Stimulated activated CD4-positive, alpha-beta T cell treated with anti-CD3 and anti-CD28 coated beads, Interleukin-12 subunit alpha, Interleukin-12 subunit beta, amount 100 ng/mL, for 48 hours (primary cell): ENCODE measurements at regions not wholly inside any gene's neighbourhood (a gene's known extent, or its start where the extent isn't known, plus 50 kb on each side); places are given as distances from the start of the nearest gene placed in this dataset.

Experiments used
- DNase-seq, 3 donors: peaks; one replicate each; pipeline ENCODE4 v3.0.0-alpha.2; 2020; ENCODE audit warnings: low read depth in 2 of 3, low spot score in 1 of 3

DNA sequence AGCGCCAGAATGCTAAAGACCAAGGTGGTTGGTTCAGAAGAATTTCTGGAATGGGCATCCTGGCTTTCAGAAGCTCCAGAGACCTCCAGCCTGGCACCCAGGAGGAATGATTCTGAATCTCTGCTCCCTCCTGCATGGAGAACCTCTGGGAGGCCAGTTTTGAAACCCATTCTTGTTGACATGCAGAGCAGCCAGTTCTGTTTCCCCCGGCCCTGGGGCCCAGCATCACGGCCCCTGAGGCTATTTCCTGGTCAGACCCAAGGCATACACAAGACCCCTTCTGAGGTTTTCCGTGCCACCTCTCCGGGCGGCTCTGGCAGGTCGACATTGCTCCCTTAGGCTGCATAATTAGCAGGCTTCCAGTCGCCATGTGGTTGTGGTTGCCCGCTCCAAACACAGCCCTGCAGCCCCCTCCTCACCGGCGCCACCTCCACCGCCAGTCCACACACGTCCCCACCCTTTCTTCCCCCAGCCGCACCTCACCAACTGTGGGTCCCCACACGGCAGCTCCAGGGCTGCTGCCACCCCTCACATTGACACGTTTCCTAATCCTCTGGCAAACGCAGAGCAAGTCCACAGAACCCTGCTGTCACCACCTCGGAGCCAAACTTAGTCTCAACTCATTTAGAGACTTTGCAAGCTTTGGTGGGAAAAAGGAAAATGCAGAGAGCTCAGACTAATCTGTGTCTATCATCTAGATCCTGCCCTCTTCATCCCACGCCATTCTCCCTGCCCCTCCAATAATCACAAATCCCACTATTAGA is 367.1 kb downstream of the SOX9 start:
- no peak for DNase-seq

- no peak for DNase-seq
Measured at GRCh38 chr17:72488555-72489271, 367.9 kb downstream of the SOX9 start.

GRCh38 chr17:72489272-72489641 is 368.4 kb downstream of the SOX9 start:
- DNase-seq = no peak

DNA sequence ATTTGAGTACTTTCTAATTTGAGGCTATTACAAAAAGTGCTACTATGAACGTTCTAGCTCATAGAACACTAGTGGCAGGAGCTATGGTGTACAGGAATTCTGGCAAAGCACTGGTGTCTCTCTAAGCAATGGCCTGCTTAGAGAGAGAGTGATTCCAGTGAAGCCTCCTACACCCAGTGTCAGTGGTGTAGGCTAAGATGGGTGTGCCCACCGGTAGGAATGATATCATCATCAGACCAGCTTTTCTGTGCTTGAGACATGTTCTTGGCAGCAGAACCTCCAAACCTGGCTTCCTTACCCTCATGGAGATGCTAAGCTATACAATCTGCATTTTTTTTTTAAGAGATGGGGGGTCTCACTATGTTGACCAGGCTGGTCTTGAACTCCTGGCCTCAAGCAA is 370.3 kb downstream of the SOX9 start:
- no peak for DNase-seq

- no peak for DNase-seq
Measured at GRCh38 chr17:72492494-72492893, 371.7 kb downstream of the SOX9 start.

GRCh38 chr17:72492941-72493340 is 372.1 kb downstream of the SOX9 start:
- no peak for DNase-seq

GRCh38 chr17:72494566-72494965 is 373.7 kb downstream of the SOX9 start:
- DNase-seq = no peak

GRCh38 chr17:72496461-72496860 is 375.6 kb downstream of the SOX9 start:
- DNase-seq = no peak

- no peak for DNase-seq
Measured at GRCh38 chr17:72497915-72498314, 377.1 kb downstream of the SOX9 start.

- DNase-seq = no peak
Measured at GRCh38 chr17:72498364-72499210, 377.8 kb downstream of the SOX9 start.

DNA sequence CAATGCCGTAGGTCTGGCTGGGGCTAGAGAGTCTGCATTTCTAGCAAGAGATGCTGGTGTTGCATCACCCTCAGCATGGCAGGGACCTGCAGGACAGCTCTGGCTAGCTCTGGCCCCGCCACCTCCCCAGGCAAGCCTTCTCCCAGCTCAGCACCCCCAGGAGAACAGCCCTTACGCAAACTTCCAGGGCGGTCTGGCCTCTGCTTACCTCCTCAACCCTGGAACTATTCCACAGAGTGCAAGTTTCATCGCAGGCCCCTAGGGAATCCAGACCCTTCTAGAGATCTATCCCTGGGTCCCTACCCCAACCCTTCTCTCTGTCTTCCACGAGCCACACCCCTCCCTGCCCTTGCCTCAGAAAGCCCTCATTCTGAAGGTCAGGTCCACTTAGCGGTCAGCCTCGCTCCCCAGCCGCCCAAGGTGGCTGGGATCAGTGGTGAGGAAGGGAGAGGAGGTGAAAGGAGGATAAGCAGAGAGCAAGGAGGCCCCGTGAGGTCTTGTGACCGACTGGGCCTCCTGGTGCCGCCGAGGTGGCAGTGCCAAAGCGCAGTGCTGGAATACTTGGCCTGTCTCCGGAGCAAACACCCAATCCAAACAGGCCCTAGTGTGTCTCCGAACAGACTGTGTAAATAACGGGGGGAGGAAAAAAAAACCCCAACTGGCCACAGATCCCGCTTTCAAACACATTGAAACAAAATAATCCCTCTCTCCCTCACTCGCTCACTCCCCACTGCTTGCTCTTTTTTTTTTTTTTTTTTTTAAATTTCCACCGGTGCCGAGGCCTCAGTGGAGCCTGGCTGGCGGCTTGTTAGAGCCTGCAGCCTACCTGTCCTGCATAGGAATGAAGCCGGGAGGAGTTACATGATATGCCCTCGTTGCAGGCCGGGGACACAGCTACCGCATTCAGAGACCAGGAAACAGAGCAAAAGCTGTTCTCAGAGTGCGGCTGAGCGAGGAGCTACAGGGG is 380.9 kb downstream of the SOX9 start:
- DNase-seq = no peak

- no peak for DNase-seq
Measured at GRCh38 chr17:72502371-72503341, 381.8 kb downstream of the SOX9 start.

GRCh38 chr17:72503556-72503955 is 382.7 kb downstream of the SOX9 start:
- DNase-seq = no peak

- no peak for DNase-seq
Measured at GRCh38 chr17:72504783-72505182, 384.0 kb downstream of the SOX9 start.

- no peak for DNase-seq
Measured at GRCh38 chr17:72506773-72507172, 386.0 kb downstream of the SOX9 start.

DNA sequence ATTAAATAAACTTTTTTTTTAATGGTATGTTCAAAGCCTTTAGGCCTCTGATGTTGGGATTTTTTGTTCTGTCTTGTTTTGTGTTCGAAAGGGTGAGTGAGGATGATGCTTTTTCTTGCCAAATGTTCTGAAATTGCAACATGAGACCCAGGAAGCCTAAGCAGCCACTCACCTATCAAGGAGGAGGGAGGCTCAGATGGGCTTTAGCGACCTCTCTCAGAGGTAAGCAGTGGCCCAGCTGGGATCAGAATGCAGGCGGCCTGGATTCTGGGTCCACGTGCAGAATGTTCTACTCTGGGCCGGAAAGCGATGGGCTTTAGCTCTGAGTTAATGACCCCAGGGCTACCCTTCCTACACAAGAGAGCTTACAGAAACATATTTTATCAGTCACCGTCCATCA is 386.6 kb downstream of the SOX9 start:
- DNase-seq = no peak

DNA sequence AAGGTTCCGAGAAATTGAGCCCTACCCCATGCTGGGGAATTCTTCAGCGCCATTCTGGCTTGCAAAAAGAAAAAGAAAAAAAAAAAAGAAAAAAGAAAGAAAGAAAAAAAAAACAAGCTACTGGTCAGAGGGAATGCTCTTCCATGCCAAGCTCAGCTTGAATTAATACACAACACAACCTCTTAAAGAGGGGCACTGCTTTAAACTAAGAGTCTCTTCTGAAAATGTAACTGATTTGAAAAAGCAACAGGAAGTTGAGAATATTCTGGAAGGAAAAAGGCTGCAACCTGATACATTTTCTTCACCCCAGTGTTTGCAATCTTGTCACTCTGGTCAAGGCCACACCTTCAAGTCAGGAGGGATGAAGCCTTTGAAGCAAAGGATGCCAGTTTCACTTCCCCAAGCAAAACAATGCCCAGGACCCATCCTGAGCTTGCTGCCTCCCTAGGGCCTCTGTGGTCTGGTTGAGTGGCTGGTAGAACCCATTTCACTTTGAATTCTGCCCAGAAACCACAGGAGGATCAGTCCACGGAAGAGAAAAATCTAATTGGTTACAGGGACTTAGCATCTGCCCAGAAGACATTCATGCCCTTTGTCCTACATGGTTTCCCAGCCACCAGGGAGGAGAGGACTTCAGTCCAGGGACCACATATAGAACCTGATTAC is 389.7 kb downstream of the SOX9 start:
- no peak for DNase-seq

DNA sequence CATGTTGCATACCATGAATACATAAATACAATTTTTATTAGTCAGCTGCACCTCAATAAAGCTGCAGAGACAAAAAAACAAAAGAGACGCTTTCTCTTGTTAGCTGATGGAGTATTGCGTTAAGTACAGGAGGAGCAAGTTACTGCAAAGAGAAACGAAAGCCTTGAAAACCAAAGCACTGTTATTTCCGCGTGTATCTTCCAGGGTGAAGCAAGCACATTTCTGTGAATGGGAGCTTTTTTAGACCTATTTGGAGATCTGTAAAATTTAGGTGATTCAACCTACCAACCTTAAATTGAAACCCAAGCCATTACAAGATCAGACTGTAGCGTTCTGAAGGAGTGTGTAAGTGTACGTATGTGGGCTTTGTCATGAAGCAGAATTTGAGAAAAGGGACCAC is 390.4 kb downstream of the SOX9 start:
- no peak for DNase-seq

GRCh38 chr17:72511874-72512273 is 391.1 kb downstream of the SOX9 start:
- DNase-seq = no peak
